C4-2B (cell line): ENCODE measurements at regions not wholly inside any gene's neighbourhood (a gene's known extent, or its start where the extent isn't known, plus 50 kb on each side); places are given as distances from the start of the nearest gene placed in this dataset.

Experiments
- CTCF ChIP-seq: fragments of 450-650 bp; conservative IDR thresholded peaks from 2 replicates; pipeline ENCODE4 v1.5.1; 2017; ENCODE audit warnings: mild to moderate bottlenecking
- ZFX ChIP-seq: fragments of 450-650 bp; IDR thresholded peaks from 2 replicates; pipeline ENCODE4 v1.6.1; 2017

- TF ChIP-seq CTCF (no peak), ZFX (no peak)
Observed at GRCh38 chr13:111598747-111599146, 278.3 kb downstream of the TEX29 start.
